H1 (cell line): ENCODE measurements at regions not wholly inside any gene's neighbourhood (a gene's known extent, or its start where the extent isn't known, plus 50 kb on each side); places are given as distances from the start of the nearest gene placed in this dataset.

Source experiments
- CTCF ChIA-PET: fragments of 300-600 bp; sonication (Branson Sonifier 250); formaldehyde crosslinking; loops from one replicate; lab custom pipeline; 2021; ENCODE audit not compliant: partially characterized antibody; lab: Charles Lee
- POLR2A ChIA-PET: fragments of 300-600 bp; sonication (Branson Sonifier 250); formaldehyde crosslinking; loops from one replicate; lab custom pipeline; 2021; ENCODE audit warnings: inconsistent platforms; ENCODE audit not compliant: partially characterized antibody; lab: Charles Lee
- DNase-seq, 2 experiments: peaks; one replicate each; pipeline versions ENCODE4 v3.0.0 to v3.0.0-alpha.2; 2010 to 2022; ENCODE audit warnings: low spot score in 2 of 2, low read depth in 1 of 2, mixed read lengths in 1 of 2
- FAIRE-seq: peaks from 2 replicates; lab custom pipeline; 2011; peaks lifted over from hg19 to GRCh38; lab: Jason Lieb, UNC
- H2AFZ ChIP-seq: 2 replicates; pipeline ENCODE4 v1.8.1; 2012; ENCODE audit warnings: low read length, inconsistent platforms
- H2AK5ac ChIP-seq: 2 replicates; pipeline ENCODE4 v1.6.1; 2013; ENCODE audit warnings: low read depth, low read length
- H2BK120ac ChIP-seq: replicated peaks from 2 replicates; pipeline ENCODE3; 2013; ENCODE audit warnings: low read depth, low read length, inconsistent platforms
- H2BK12ac ChIP-seq: 2 replicates; pipeline ENCODE4 v1.6.1; 2013; ENCODE audit warnings: low read depth, low read length
- H2BK15ac ChIP-seq: 2 replicates; pipeline ENCODE4 v1.6.1; 2013; ENCODE audit warnings: low read length
- H2BK20ac ChIP-seq: 2 replicates; pipeline ENCODE4 v1.6.1; 2013; ENCODE audit warnings: low read length
- H2BK5ac ChIP-seq: 2 replicates; pipeline ENCODE4 v1.6.1; 2013; ENCODE audit warnings: low read depth, low read length
- H3K14ac ChIP-seq: 2 replicates; pipeline ENCODE4 v1.6.1; 2013; ENCODE audit warnings: inconsistent platforms; ENCODE audit not compliant: insufficient read length
- H3K18ac ChIP-seq: 2 replicates; pipeline ENCODE4 v1.6.1; 2013; ENCODE audit warnings: low read length; ENCODE audit errors: extremely low read depth
- H3K23ac ChIP-seq: 2 replicates; pipeline ENCODE4 v1.6.1; 2013; ENCODE audit warnings: inconsistent platforms; ENCODE audit not compliant: insufficient read length
- H3K23me2 ChIP-seq: 2 replicates; pipeline ENCODE4 v1.6.1; 2013; ENCODE audit warnings: low read depth, low read length
- H3K27ac ChIP-seq: 2 replicates; pipeline ENCODE4 v1.6.1; 2011; ENCODE audit warnings: low read depth, low read length, inconsistent platforms
- H3K27me3 ChIP-seq, 4 experiments: replicated peaks in 1 of 4; 1 replicate in 1 of 4; 2 replicates in 3 of 4; pipeline versions ENCODE4 v1.6.1 to v1.8.1; 2011 to 2013; ENCODE audit warnings: low read length in 3 of 4, mild to moderate bottlenecking in 3 of 4, inconsistent platforms in 2 of 4, mixed read lengths in 2 of 4, moderate library complexity in 1 of 4; ENCODE audit not compliant: control insufficient read depth in 3 of 4, insufficient read depth in 3 of 4; ENCODE audit errors: extremely low read depth in 1 of 4
- H3K36me3 ChIP-seq, 4 experiments: 2 replicates each; pipeline versions ENCODE4 v1.6.1 to v1.8.1; 2011 to 2013; ENCODE audit warnings: mild to moderate bottlenecking in 4 of 4, low read length in 3 of 4, moderate library complexity in 2 of 4, control low read depth in 1 of 4, inconsistent platforms in 1 of 4; ENCODE audit not compliant: insufficient read depth in 4 of 4, control insufficient read depth in 2 of 4
- H3K4ac ChIP-seq: replicated peaks from 2 replicates; pipeline ENCODE3; 2013; ENCODE audit warnings: low read length, low read depth, mixed read lengths, inconsistent platforms; ENCODE audit not compliant: insufficient read length
- H3K4me1 ChIP-seq, 4 experiments: replicated peaks in 1 of 4; 1 replicate in 1 of 4; 2 replicates in 3 of 4; pipeline versions ENCODE4 v1.6.1 to v1.8.1; 2011 to 2013; ENCODE audit warnings: low read length in 3 of 4, inconsistent platforms in 2 of 4, mixed read lengths in 1 of 4; ENCODE audit not compliant: insufficient read depth in 4 of 4, control insufficient read depth in 3 of 4
- H3K4me2 ChIP-seq, 2 experiments: 2 replicates each; pipeline versions ENCODE4 v1.6.1 to v1.8.1; 2011 to 2013; ENCODE audit warnings: low read depth in 2 of 2, low read length in 2 of 2, control low read depth in 1 of 2, inconsistent platforms in 1 of 2, mild to moderate bottlenecking in 1 of 2; ENCODE audit not compliant: insufficient read depth in 1 of 2
- H3K4me3 ChIP-seq, 4 experiments: fragments of 200-600, 300-600 bp in 1 of 4; sonication (generic), shearing (Covaris generic), sonication (Bioruptor Twin) in 1 of 4; 2 replicates each; pipeline versions ENCODE4 v1.5.1 to v1.8.1; 2011 to 2016; ENCODE audit warnings: low read length in 4 of 4, low read depth in 3 of 4, control low read depth in 2 of 4, inconsistent platforms in 2 of 4, mild to moderate bottlenecking in 2 of 4, mixed read lengths in 1 of 4, moderate library complexity in 1 of 4; ENCODE audit not compliant: insufficient read depth in 2 of 4; ENCODE audit errors: extremely low read depth in 1 of 4
- H3K56ac ChIP-seq: replicated peaks from 2 replicates; pipeline ENCODE3; 2013; ENCODE audit warnings: low read depth, mild to moderate bottlenecking, mixed read lengths, low read length, inconsistent platforms; ENCODE audit not compliant: insufficient read length
- H3K79me1 ChIP-seq: 2 replicates; pipeline ENCODE4 v1.6.1; 2013; ENCODE audit warnings: low read depth, low read length, control low read depth
- H3K79me2 ChIP-seq, 2 experiments: 2 replicates each; pipeline versions ENCODE4 v1.6.1 to v1.8.1; 2012 to 2013; ENCODE audit warnings: low read length in 2 of 2, mild to moderate bottlenecking in 2 of 2, inconsistent platforms in 1 of 2; ENCODE audit not compliant: insufficient read depth in 2 of 2, control insufficient read depth in 1 of 2
- H3K9ac ChIP-seq, 4 experiments: replicated peaks in 1 of 4; 1 replicate in 1 of 4; 2 replicates in 3 of 4; pipeline versions ENCODE4 v1.6.1 to v1.8.1; 2011 to 2013; ENCODE audit warnings: low read depth in 3 of 4, low read length in 3 of 4, control low read depth in 2 of 4, mild to moderate bottlenecking in 2 of 4, moderate library complexity in 2 of 4, inconsistent platforms in 1 of 4; ENCODE audit errors: extremely low read depth in 1 of 4
- H3K9me3 ChIP-seq, 2 experiments: 2 replicates each; pipeline versions ENCODE4 v1.6.1 to v1.8.1; 2012 to 2013; ENCODE audit warnings: mild to moderate bottlenecking in 2 of 2, moderate library complexity in 2 of 2, control low read depth in 1 of 2, inconsistent platforms in 1 of 2, low read depth in 1 of 2, low read length in 1 of 2, mixed read lengths in 1 of 2; ENCODE audit not compliant: insufficient read depth in 2 of 2
- H4K20me1 ChIP-seq, 2 experiments: replicated peaks in 1 of 2; 2 replicates each; pipeline versions ENCODE3 to v1.8.1; 2011 to 2013; ENCODE audit warnings: inconsistent platforms in 2 of 2, low read length in 2 of 2, mild to moderate bottlenecking in 1 of 2; ENCODE audit not compliant: insufficient read depth in 2 of 2, control insufficient read depth in 1 of 2
- H4K5ac ChIP-seq: 2 replicates; pipeline ENCODE4 v1.6.1; 2013; ENCODE audit warnings: low read length, low read depth, mixed read lengths, inconsistent platforms; ENCODE audit not compliant: insufficient read length
- H4K8ac ChIP-seq: 2 replicates; pipeline ENCODE4 v1.8.0; 2013; ENCODE audit warnings: mild to moderate bottlenecking, moderate library complexity, low read length, inconsistent platforms; ENCODE audit not compliant: insufficient read depth; ENCODE audit errors: extremely low read depth
- H4K91ac ChIP-seq: replicated peaks from 2 replicates; pipeline ENCODE3; 2013; ENCODE audit warnings: low read length, mixed read lengths, inconsistent platforms; ENCODE audit not compliant: insufficient read length
- BRCA1 ChIP-seq: IDR thresholded peaks from 2 replicates; pipeline ENCODE4 v1.6.1; 2012; ENCODE audit warnings: low read depth, low read length, improper control_type of control experiment
- CBX8 ChIP-seq: fragments of 300-800, 300-1000 bp; sonication (generic); IDR thresholded peaks from 2 replicates; pipeline ENCODE4 v1.7.1; 2016; ENCODE audit warnings: low read depth, low read length, borderline replicate concordance
- CTCF ChIP-seq, 3 experiments: IDR thresholded peaks; 1 replicate in 2 of 3; 2 replicates in 1 of 3; pipeline versions ENCODE4 v1.5.1 to v1.6.1; 2011; ENCODE audit warnings: low read length in 3 of 3, mild to moderate bottlenecking in 3 of 3, inconsistent platforms in 2 of 3, low read depth in 1 of 3, moderate library complexity in 1 of 3; ENCODE audit not compliant: insufficient read depth in 1 of 3; ENCODE audit errors: control extremely low read depth in 1 of 3
- JUN ChIP-seq: IDR thresholded peaks from 2 replicates; pipeline ENCODE4 v1.6.1; 2011; ENCODE audit warnings: low read depth, mild to moderate bottlenecking, improper control_type of control experiment, low read length
- MAFK ChIP-seq: IDR thresholded peaks from 2 replicates; pipeline ENCODE4 v1.6.1; 2012; ENCODE audit warnings: low read depth, mild to moderate bottlenecking, improper control_type of control experiment, low read length
- PHF8 ChIP-seq: fragments of 200-600 bp; sonication (generic); conservative IDR thresholded peaks from 2 replicates; pipeline ENCODE4 v1.7.1; 2012; ENCODE audit warnings: low read depth, mild to moderate bottlenecking, inconsistent platforms, low read length, moderate library complexity
- POU5F1 ChIP-seq: IDR thresholded peaks from 2 replicates; pipeline ENCODE4 v1.6.1; 2011; ENCODE audit warnings: low read depth, mild to moderate bottlenecking, low read length, moderate library complexity
- RFX5 ChIP-seq: IDR thresholded peaks from 2 replicates; pipeline ENCODE4 v1.6.1; 2011; ENCODE audit warnings: low read depth, low read length, improper control_type of control experiment, borderline replicate concordance
- RXRA ChIP-seq: IDR thresholded peaks from 2 replicates; pipeline ENCODE4 v1.6.1; 2011; ENCODE audit warnings: low read depth, mild to moderate bottlenecking, low read length, moderate library complexity; ENCODE audit not compliant: insufficient read depth
- ZNF274 ChIP-seq: IDR thresholded peaks from 2 replicates; pipeline ENCODE4 v1.7.0; 2012; ENCODE audit warnings: low read length, borderline replicate concordance; ENCODE audit errors: extremely low read depth
- WGBS, 2 experiments: shearing (Covaris generic) in 1 of 2; methylation state at CpG; one replicate each; pipeline versions ENCODE4 v1.1.6 to v1.1.7; 2013 to 2015; ENCODE audit warnings: low lambda C conversion rate in 2 of 2, mixed read lengths in 2 of 2, inconsistent platforms in 1 of 2, low coverage in 1 of 2, missing lambda C conversion rate in 1 of 2; ENCODE audit not compliant: insufficient replicate concordance in 2 of 2, insufficient coverage in 1 of 2, insufficient read length in 1 of 2; ENCODE audit errors: extremely low coverage in 1 of 2, missing lambda C conversion rate in 1 of 2; 5-methylcytosine and 5-hydroxymethylcytosine counted together

- H2BK20ac ChIP-seq, result no peak overlapping the region
- no peak overlapping the region for H2BK12ac ChIP-seq
- H2BK15ac ChIP-seq, result 0 out of 2 replicates have a peak overlapping the region, but pooled peaks have one; percentile 61
- no peak overlapping the region for H2BK120ac ChIP-seq
- H3K36me3 ChIP-seq, result no peaks in the 10 kb centered on the region
- no peak overlapping the region for H3K23ac ChIP-seq
- no peaks in the 10 kb centered on the region for H3K23me2 ChIP-seq
- no peak overlapping the region for H3K18ac ChIP-seq
- H3K4me2 ChIP-seq, result no peak overlapping the region; a peak in 1 of 4 replicates
- H3K4me3 ChIP-seq, result peak overlapping the region in 2 of 4 experiments; percentile 10 to 18; a peak in 1 of 8 replicates
- H3K56ac ChIP-seq, result no peak overlapping the region
- no peak overlapping the region for H3K4ac ChIP-seq
- peaks cover 0 to 11% (median 3%) of the 10 kb centered on the region in 4 experiments; a peak in 3 of 7 replicates for H3K4me1 ChIP-seq
- ChIA-PET CTCF (interaction anchor here (0.5 to 1.6 kb wide), 4 partner anchors 8 to 978 kb away, joined by 3 read pairs; no protein-coding TSS in a partner anchor), POLR2A (interaction anchor here (1.4 to 1.8 kb wide), 2 partner anchors 8 to 165 kb away, joined by 3 to 4 read pairs; no protein-coding TSS in a partner anchor)
- no peak for DNase-seq
- peaks cover 0 to 7% (median 2%) of the 10 kb centered on the region in 4 experiments; a peak in 4 of 7 replicates for H3K27me3 ChIP-seq
- no peak for FAIRE-seq
- H3K79me1 ChIP-seq, result no peaks in the 10 kb centered on the region
- WGBS, 2 experiments, result 44% methylated on average over 2 of the region's 2 CpGs; no CpG with 5 or more reads in 1 of the 2 experiments
- no peak overlapping the region for H3K27ac ChIP-seq
- no peak overlapping the region for H4K91ac ChIP-seq
- H3K79me2 ChIP-seq, result no peaks in the 10 kb centered on the region
- H2AFZ ChIP-seq, result no peak overlapping the region
- no peaks in the 10 kb centered on the region for H4K20me1 ChIP-seq
- no peak overlapping the region for H4K8ac ChIP-seq
- TF ChIP-seq JUN (no peak), RXRA (no peak), ZNF274 (no peak), RFX5 (no peak), BRCA1 (no peak), POU5F1 (no peak), CBX8 (no peak), PHF8 (no peak), MAFK (no peak), CTCF (IDR thresholded peaks at IDR 0.05; ENCODE audit: control extremely low read depth in 1 of 3, insufficient read depth in 1 of 3, low read depth in 1 of 3, low read length in 3 of 3) (no peak)
- H3K9me3 ChIP-seq, result no peaks in the 10 kb centered on the region
- no peak overlapping the region for H2AK5ac ChIP-seq
- no peak overlapping the region for H3K9ac ChIP-seq
- no peak overlapping the region for H3K14ac ChIP-seq
- H2BK5ac ChIP-seq, result no peak overlapping the region
- H4K5ac ChIP-seq, result no peak overlapping the region
Measured at GRCh38 chr4:100113732-100114131, 76.5 kb downstream of the DDIT4L start.
